H1 (cell line): ENCODE measurements at regions not wholly inside any gene's neighbourhood (a gene's known extent, or its start where the extent isn't known, plus 50 kb on each side); places are given as distances from the start of the nearest gene placed in this dataset.

Source experiments
- CEBPB ChIP-seq: IDR thresholded peaks from 2 replicates; pipeline ENCODE4 v1.6.1; 2012; ENCODE audit warnings: low read depth, low read length
- RAD21 ChIP-seq, 2 experiments: IDR thresholded peaks in 1 of 2; conservative IDR thresholded peaks in 1 of 2; 2 replicates each; pipeline ENCODE4 v1.6.1; 2011; ENCODE audit warnings: low read depth in 2 of 2, low read length in 2 of 2, improper control_type of control experiment in 1 of 2, inconsistent platforms in 1 of 2, mild to moderate bottlenecking in 1 of 2, moderate library complexity in 1 of 2
- RFX5 ChIP-seq: IDR thresholded peaks from 2 replicates; pipeline ENCODE4 v1.6.1; 2011; ENCODE audit warnings: low read depth, low read length, improper control_type of control experiment, borderline replicate concordance
- SP2 ChIP-seq: IDR thresholded peaks from 2 replicates; pipeline ENCODE4 v1.6.1; 2012; ENCODE audit warnings: mild to moderate bottlenecking, low read length, inconsistent platforms
- TF ChIP-seq, protein P1 (sequence below), 3 experiments: IDR thresholded peaks; 1 replicate in 2 of 3; 2 replicates in 1 of 3; pipeline versions ENCODE4 v1.5.1 to v1.6.1; 2011; ENCODE audit warnings: low read length in 3 of 3, mild to moderate bottlenecking in 3 of 3, inconsistent platforms in 2 of 3, low read depth in 1 of 3, moderate library complexity in 1 of 3; ENCODE audit not compliant: insufficient read depth in 1 of 3; ENCODE audit errors: control extremely low read depth in 1 of 3

DNA sequence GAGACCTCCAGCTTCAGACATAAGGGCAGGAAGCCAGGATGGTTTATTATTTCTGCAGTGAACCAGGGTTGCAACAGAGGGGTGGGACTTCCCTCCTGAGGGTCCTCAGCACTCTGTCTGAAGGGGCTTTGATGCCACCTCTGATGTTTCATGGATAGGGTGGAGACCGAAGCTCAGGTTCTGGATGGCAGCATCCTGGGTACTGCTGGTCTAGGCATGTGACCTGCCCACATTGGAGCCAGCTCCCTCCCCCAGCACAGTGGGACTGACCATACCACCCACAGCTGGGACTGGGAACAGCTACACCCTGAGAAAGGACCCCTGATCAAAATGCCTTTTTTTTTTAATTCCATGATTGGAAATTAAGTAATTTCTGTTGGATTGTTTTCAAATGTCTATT, 355.2 kb downstream of the ZNF516 start (continued):
- no peak for TF ChIP-seq CEBPB
- TF ChIP-seq, protein P1, sequence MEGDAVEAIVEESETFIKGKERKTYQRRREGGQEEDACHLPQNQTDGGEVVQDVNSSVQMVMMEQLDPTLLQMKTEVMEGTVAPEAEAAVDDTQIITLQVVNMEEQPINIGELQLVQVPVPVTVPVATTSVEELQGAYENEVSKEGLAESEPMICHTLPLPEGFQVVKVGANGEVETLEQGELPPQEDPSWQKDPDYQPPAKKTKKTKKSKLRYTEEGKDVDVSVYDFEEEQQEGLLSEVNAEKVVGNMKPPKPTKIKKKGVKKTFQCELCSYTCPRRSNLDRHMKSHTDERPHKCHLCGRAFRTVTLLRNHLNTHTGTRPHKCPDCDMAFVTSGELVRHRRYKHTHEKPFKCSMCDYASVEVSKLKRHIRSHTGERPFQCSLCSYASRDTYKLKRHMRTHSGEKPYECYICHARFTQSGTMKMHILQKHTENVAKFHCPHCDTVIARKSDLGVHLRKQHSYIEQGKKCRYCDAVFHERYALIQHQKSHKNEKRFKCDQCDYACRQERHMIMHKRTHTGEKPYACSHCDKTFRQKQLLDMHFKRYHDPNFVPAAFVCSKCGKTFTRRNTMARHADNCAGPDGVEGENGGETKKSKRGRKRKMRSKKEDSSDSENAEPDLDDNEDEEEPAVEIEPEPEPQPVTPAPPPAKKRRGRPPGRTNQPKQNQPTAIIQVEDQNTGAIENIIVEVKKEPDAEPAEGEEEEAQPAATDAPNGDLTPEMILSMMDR (IDR thresholded peaks at IDR 0.05; ENCODE audit: control extremely low read depth in 1 of 3, insufficient read depth in 1 of 3, low read depth in 1 of 3, low read length in 3 of 3), result no peak
- no peak for TF ChIP-seq SP2
- no peak for TF ChIP-seq RFX5
- TF ChIP-seq RAD21 (IDR thresholded peaks at IDR 0.05 in 1 of 2, conservative IDR thresholded peaks at IDR 0.05 in 1 of 2; ENCODE audit: low read depth in 2 of 2, low read length in 2 of 2), result no peak
- TF ChIP-seq, all 59 proteins: peak for 0
